Liver (tissue), 8 donors: ENCODE measurements at regions not wholly inside any gene's neighbourhood (a gene's known extent, or its start where the extent isn't known, plus 50 kb on each side); places are given as distances from the start of the nearest gene placed in this dataset.

ENCODE experiments used
- DNase-seq: peaks from one replicate; pipeline ENCODE4 v3.0.0-alpha.2; 2017; ENCODE audit warnings: low spot score
- H3K27ac ChIP-seq, 2 donors: one replicate each; pipeline ENCODE4 v1.7.0; 2013; ENCODE audit warnings: inconsistent platforms in 2 of 2, low read length in 2 of 2, control low read depth in 1 of 2, low read depth in 1 of 2, mild to moderate bottlenecking in 1 of 2
- H3K27me3 ChIP-seq, 4 donors: one replicate each; pipeline versions ENCODE4 v1.6.1 to v1.7.0; 2013; ENCODE audit warnings: low read length in 3 of 4, inconsistent platforms in 1 of 4, mild to moderate bottlenecking in 1 of 4, moderate library complexity in 1 of 4; ENCODE audit not compliant: control insufficient read depth in 4 of 4, insufficient read depth in 4 of 4
- H3K36me3 ChIP-seq, 4 donors: one replicate each; pipeline versions ENCODE4 v1.6.1 to v1.7.0; 2013; ENCODE audit warnings: low read length in 3 of 4, mild to moderate bottlenecking in 3 of 4, low read depth in 1 of 4, moderate library complexity in 1 of 4; ENCODE audit not compliant: control insufficient read depth in 4 of 4, insufficient read depth in 3 of 4
- H3K4me1 ChIP-seq, 4 donors: one replicate each; pipeline versions ENCODE4 v1.6.1 to v1.7.0; 2013; ENCODE audit warnings: low read length in 3 of 4, mild to moderate bottlenecking in 3 of 4, moderate library complexity in 1 of 4; ENCODE audit not compliant: control insufficient read depth in 4 of 4, insufficient read depth in 4 of 4
- H3K4me3 ChIP-seq, 3 donors: one replicate each; pipeline versions ENCODE4 v1.6.1 to v1.7.0; 2013; ENCODE audit warnings: low read length in 3 of 3, control low read depth in 1 of 3, low read depth in 1 of 3, mild to moderate bottlenecking in 1 of 3
- H3K9ac ChIP-seq, 2 donors: one replicate each; pipeline ENCODE4 v1.7.0; 2013; ENCODE audit warnings: low read length in 2 of 2, mild to moderate bottlenecking in 2 of 2, moderate library complexity in 2 of 2, control low read depth in 1 of 2, low read depth in 1 of 2
- H3K9me3 ChIP-seq, 4 donors: one replicate each; pipeline versions ENCODE4 v1.6.1 to v1.7.0; 2013; ENCODE audit warnings: low read length in 3 of 4; ENCODE audit not compliant: control insufficient read depth in 4 of 4
- ATF3 ChIP-seq: IDR thresholded peaks from 2 replicates; pipeline ENCODE4 v1.6.1; 2016; ENCODE audit warnings: antibody characterized with exemption
- CTCF ChIP-seq: fragments of 150-350 bp; IDR thresholded peaks from 2 replicates; pipeline ENCODE4 v1.5.1; 2017; ENCODE audit warnings: improper control_type of control experiment, low read depth, low read length; ENCODE audit not compliant: missing input control
- EGR1 ChIP-seq, 2 donors: IDR thresholded peaks; 2 replicates each; pipeline ENCODE4 v1.6.1; 2016 to 2018; ENCODE audit warnings: antibody characterized with exemption in 2 of 2, low read depth in 2 of 2
- FOXA1 ChIP-seq: IDR thresholded peaks from 2 replicates; pipeline ENCODE4 v1.6.1; 2016; ENCODE audit warnings: antibody characterized with exemption
- FOXA2 ChIP-seq: IDR thresholded peaks from 2 replicates; pipeline ENCODE4 v1.6.1; 2016; ENCODE audit warnings: antibody characterized with exemption
- GABPA ChIP-seq, 2 donors: IDR thresholded peaks in 1 of 2; conservative IDR thresholded peaks in 1 of 2; 2 replicates each; pipeline ENCODE4 v1.6.1; 2016; ENCODE audit warnings: antibody characterized with exemption in 2 of 2, mild to moderate bottlenecking in 1 of 2, moderate library complexity in 1 of 2
- HNF4A ChIP-seq, 2 donors: conservative IDR thresholded peaks; 2 replicates each; pipeline ENCODE4 v1.6.1; 2016; ENCODE audit warnings: antibody characterized with exemption in 2 of 2, mild to moderate bottlenecking in 2 of 2
- HNF4G ChIP-seq: IDR thresholded peaks from 2 replicates; pipeline ENCODE4 v1.6.1; 2016; ENCODE audit warnings: antibody characterized with exemption
- JUND ChIP-seq, 2 donors: IDR thresholded peaks; 2 replicates each; pipeline ENCODE4 v1.6.1; 2016; ENCODE audit warnings: antibody characterized with exemption in 2 of 2
- MAX ChIP-seq: IDR thresholded peaks from 2 replicates; pipeline ENCODE4 v1.6.1; 2016; ENCODE audit warnings: antibody characterized with exemption
- NR2F2 ChIP-seq: IDR thresholded peaks from 2 replicates; pipeline ENCODE4 v1.6.1; 2016; ENCODE audit warnings: antibody characterized with exemption
- RAD21 ChIP-seq, 2 donors: IDR thresholded peaks; 2 replicates each; pipeline ENCODE4 v1.6.1; 2016; ENCODE audit warnings: antibody characterized with exemption in 2 of 2, mild to moderate bottlenecking in 2 of 2
- REST ChIP-seq: IDR thresholded peaks from 2 replicates; pipeline ENCODE4 v1.6.1; 2016; ENCODE audit warnings: antibody characterized with exemption, mild to moderate bottlenecking
- RXRA ChIP-seq, 2 donors: IDR thresholded peaks; 2 replicates each; pipeline ENCODE4 v1.6.1; 2017 to 2018; ENCODE audit warnings: antibody characterized with exemption in 2 of 2, mild to moderate bottlenecking in 1 of 2
- SP1 ChIP-seq: IDR thresholded peaks from 2 replicates; pipeline ENCODE4 v1.6.1; 2018; ENCODE audit warnings: antibody characterized with exemption, mild to moderate bottlenecking
- TAF1 ChIP-seq: conservative IDR thresholded peaks from 2 replicates; pipeline ENCODE4 v1.6.1; 2016; ENCODE audit warnings: antibody characterized with exemption, mild to moderate bottlenecking
- YY1 ChIP-seq: IDR thresholded peaks from 2 replicates; pipeline ENCODE4 v1.6.1; 2016; ENCODE audit warnings: antibody characterized with exemption, mild to moderate bottlenecking
- ZBTB33 ChIP-seq: IDR thresholded peaks from 2 replicates; pipeline ENCODE4 v1.6.1; 2016; ENCODE audit warnings: antibody characterized with exemption
- WGBS: extraction: QIAGEN DNeasy Blood & Tissue Kit; methylation state at CpG from one replicate; pipeline ENCODE4 v1.1.7; 2013; 5-methylcytosine and 5-hydroxymethylcytosine counted together
- donor health status: healthy.
- donor health status: healthy.
- donor health status: healthy.
- donor health status: healthy.
- donor health status: healthy.

- no peaks in the 10 kb centered on the region for H3K4me1 ChIP-seq
- no peaks in the 10 kb centered on the region for H3K9me3 ChIP-seq
- H3K27me3 ChIP-seq = peaks cover 0 to 3% (median 0%) of the 10 kb centered on the region in 4 donors
- no peak for TF ChIP-seq RAD21 (IDR thresholded peaks at IDR 0.05)
- TF ChIP-seq ZBTB33 = no peak
- no peak for TF ChIP-seq RXRA (IDR thresholded peaks at IDR 0.05)
- no peak for TF ChIP-seq ATF3
- TF ChIP-seq HNF4G = no peak
- TF ChIP-seq HNF4A (conservative IDR thresholded peaks at IDR 0.05) = no peak
- no peak for TF ChIP-seq MAX
- no peak for TF ChIP-seq TAF1
- no peak for TF ChIP-seq SP1
- no peak for TF ChIP-seq REST
- TF ChIP-seq FOXA1 = no peak
- TF ChIP-seq EGR1 (IDR thresholded peaks at IDR 0.05; ENCODE audit: low read depth in 2 of 2) = no peak
- TF ChIP-seq FOXA2 = no peak
- no peak for TF ChIP-seq GABPA (IDR thresholded peaks at IDR 0.05 in 1 of 2, conservative IDR thresholded peaks at IDR 0.05 in 1 of 2)
- no peak for TF ChIP-seq CTCF
- TF ChIP-seq JUND (IDR thresholded peaks at IDR 0.05) = no peak
- no peak for TF ChIP-seq NR2F2
- no peak for TF ChIP-seq YY1
- H3K9ac ChIP-seq = no peak overlapping the region
- no peak overlapping the region for H3K27ac ChIP-seq
- WGBS = 57% methylated on average over 2 of the region's 2 CpGs
- H3K4me3 ChIP-seq = no peak overlapping the region
- H3K36me3 ChIP-seq = no peaks in the 10 kb centered on the region
- no peak for DNase-seq
These were observed 719.8 kb upstream of the LRRC4C start for GRCh38 chr11:42179216-42179615.
